ENCODE measurements at regions not wholly inside any gene's neighbourhood (a gene's known extent, or its start where the extent isn't known, plus 50 kb on each side); places are given as distances from the start of the nearest gene placed in this dataset.
A peak's percentile ranks its signal among the peaks of the same experiment; 100 is the strongest.
"Not testable (repeated sequence)": the region's sequence is repeated elsewhere in the genome, so short reads cannot be mapped to it uniquely, and the experiment has no call there.

GRCh38 chr1:197850918-197851317 lies 51.5 kb upstream of the C1orf53 start:
- Histone ChIP-seq H3K27ac (ENCODE audit: low read depth, low read length) (no peak overlapping the region), H3K27me3 (ENCODE audit: insufficient read depth, low read length) (no peaks in the 10 kb centered on the region), H3K4me3 (ENCODE audit: low read depth, low read length) (no peak overlapping the region), H3K36me3 (ENCODE audit: insufficient read depth, low read length) (no peaks in the 10 kb centered on the region), H3K4me1 (ENCODE audit: control insufficient read depth, insufficient read depth, low read length, unreplicated experiment) (peaks cover 6% of the 10 kb centered on the region), H2AFZ (ENCODE audit: low read length, unreplicated experiment) (no peak overlapping the region), H3K79me2 (ENCODE audit: control insufficient read depth, insufficient read depth, low read length, unreplicated experiment) (no peaks in the 10 kb centered on the region)

DNA sequence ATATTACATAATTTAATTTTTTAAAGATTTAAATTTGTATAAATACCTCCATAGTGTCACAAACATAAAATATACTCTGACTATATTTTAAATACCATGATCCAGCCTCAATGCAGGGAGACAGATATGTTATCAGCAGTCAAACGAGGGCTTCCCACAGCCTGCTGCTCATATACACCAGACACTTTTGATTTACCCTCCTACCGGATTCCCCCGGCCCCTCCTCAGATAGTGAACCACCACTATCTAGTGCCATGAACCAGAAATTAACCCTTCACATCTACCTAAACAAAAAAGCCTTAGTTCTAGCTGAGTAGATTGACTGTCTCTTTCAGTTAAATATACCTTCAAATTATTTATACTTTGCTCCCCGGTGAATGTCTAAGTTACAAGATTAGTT lies 52.4 kb upstream of the C1orf53 start:
- H3K27ac ChIP-seq (ENCODE audit: low read depth, low read length) = no peak overlapping the region
- peaks cover 6% of the 10 kb centered on the region for H3K4me1 ChIP-seq (ENCODE audit: control insufficient read depth, insufficient read depth, low read length, unreplicated experiment)
- no peaks in the 10 kb centered on the region for H3K36me3 ChIP-seq (ENCODE audit: insufficient read depth, low read length)
- H3K27me3 ChIP-seq (ENCODE audit: insufficient read depth, low read length) = no peaks in the 10 kb centered on the region
- H2AFZ ChIP-seq (ENCODE audit: low read length, unreplicated experiment) = no peak overlapping the region
- no peak overlapping the region for H3K4me3 ChIP-seq (ENCODE audit: low read depth, low read length)
- H3K79me2 ChIP-seq (ENCODE audit: control insufficient read depth, insufficient read depth, low read length, unreplicated experiment) = no peaks in the 10 kb centered on the region

GRCh38 chr1:197848350-197848749 lies 54.1 kb upstream of the C1orf53 start:
- Histone ChIP-seq H3K27ac (ENCODE audit: low read depth, low read length) (no peak overlapping the region), H3K4me3 (ENCODE audit: low read depth, low read length) (no peak overlapping the region), H3K27me3 (ENCODE audit: insufficient read depth, low read length) (no peaks in the 10 kb centered on the region), H2AFZ (ENCODE audit: low read length, unreplicated experiment) (no peak overlapping the region), H3K79me2 (ENCODE audit: control insufficient read depth, insufficient read depth, low read length, unreplicated experiment) (no peaks in the 10 kb centered on the region), H3K4me1 (ENCODE audit: control insufficient read depth, insufficient read depth, low read length, unreplicated experiment) (peaks cover 6% of the 10 kb centered on the region), H3K36me3 (ENCODE audit: insufficient read depth, low read length) (no peaks in the 10 kb centered on the region)

DNA sequence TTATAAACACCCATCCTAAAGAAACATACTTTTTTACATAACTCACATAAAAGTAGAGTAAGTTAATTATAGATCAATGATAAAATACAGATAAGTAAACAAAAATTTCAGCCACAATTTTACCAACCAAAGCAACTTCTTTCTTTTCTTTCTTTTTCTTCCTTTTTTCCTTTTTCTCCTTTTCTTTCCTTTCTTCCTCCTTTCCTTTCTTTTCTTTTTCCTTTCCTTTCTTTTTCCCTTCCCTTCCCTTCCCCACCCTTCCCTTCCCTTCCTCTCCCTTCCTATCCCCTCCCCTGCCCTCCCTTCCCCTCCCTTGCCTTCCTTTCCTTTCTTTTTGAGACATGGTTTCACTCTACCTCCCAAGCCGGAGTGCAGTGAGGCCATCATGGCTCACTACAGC lies 56.5 kb upstream of the C1orf53 start:
- Histone ChIP-seq H3K79me2 (ENCODE audit: control insufficient read depth, insufficient read depth, low read length, unreplicated experiment) (no peaks in the 10 kb centered on the region), H2AFZ (ENCODE audit: low read length, unreplicated experiment) (no peak overlapping the region), H3K27ac (ENCODE audit: low read depth, low read length) (no peak overlapping the region), H3K27me3 (ENCODE audit: insufficient read depth, low read length) (no peaks in the 10 kb centered on the region), H3K4me3 (ENCODE audit: low read depth, low read length) (no peak overlapping the region), H3K4me1 (ENCODE audit: control insufficient read depth, insufficient read depth, low read length, unreplicated experiment) (peaks cover 8% of the 10 kb centered on the region), H3K36me3 (ENCODE audit: insufficient read depth, low read length) (no peaks in the 10 kb centered on the region)

GRCh38 chr1:197844651-197845050 lies 57.8 kb upstream of the C1orf53 start:
- Histone ChIP-seq H3K4me1 (ENCODE audit: control insufficient read depth, insufficient read depth, low read length, unreplicated experiment) (peaks cover 8% of the 10 kb centered on the region), H3K79me2 (ENCODE audit: control insufficient read depth, insufficient read depth, low read length, unreplicated experiment) (no peaks in the 10 kb centered on the region), H2AFZ (ENCODE audit: low read length, unreplicated experiment) (peak overlapping the region; percentile 13), H3K4me3 (ENCODE audit: low read depth, low read length) (no peak overlapping the region), H3K27ac (ENCODE audit: low read depth, low read length) (no peak overlapping the region), H3K36me3 (ENCODE audit: insufficient read depth, low read length) (no peaks in the 10 kb centered on the region), H3K27me3 (ENCODE audit: insufficient read depth, low read length) (no peaks in the 10 kb centered on the region)

DNA sequence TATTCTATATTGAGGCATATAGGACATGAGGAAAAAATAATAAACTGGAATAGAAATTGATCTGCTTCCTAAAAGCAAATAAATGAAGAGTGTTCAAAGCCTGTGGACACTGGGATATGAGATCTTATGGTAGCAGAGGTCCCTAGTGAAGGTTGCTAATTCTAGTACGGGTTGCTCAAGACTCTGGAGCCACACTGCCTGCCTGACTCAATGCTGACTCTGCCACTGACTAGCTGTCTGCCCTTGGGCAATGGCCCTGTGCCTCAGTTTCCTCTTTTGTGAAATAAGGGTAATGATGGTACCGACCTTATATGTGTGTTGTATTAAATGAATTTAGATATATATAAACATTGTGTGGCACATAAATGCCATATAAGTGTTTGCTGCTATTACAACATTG lies 59.0 kb upstream of the C1orf53 start:
- no peak overlapping the region for H2AFZ ChIP-seq (ENCODE audit: low read length, unreplicated experiment)
- H3K36me3 ChIP-seq (ENCODE audit: insufficient read depth, low read length) = no peaks in the 10 kb centered on the region
- H3K27me3 ChIP-seq (ENCODE audit: insufficient read depth, low read length) = no peaks in the 10 kb centered on the region
- peaks cover 16% of the 10 kb centered on the region for H3K4me1 ChIP-seq (ENCODE audit: control insufficient read depth, insufficient read depth, low read length, unreplicated experiment)
- no peak overlapping the region for H3K27ac ChIP-seq (ENCODE audit: low read depth, low read length)
- H3K4me3 ChIP-seq (ENCODE audit: low read depth, low read length) = no peak overlapping the region
- no peaks in the 10 kb centered on the region for H3K79me2 ChIP-seq (ENCODE audit: control insufficient read depth, insufficient read depth, low read length, unreplicated experiment)

GRCh38 chr1:197842646-197843045 lies 59.8 kb upstream of the C1orf53 start:
- no peak overlapping the region for H3K4me3 ChIP-seq (ENCODE audit: low read depth, low read length)
- no peaks in the 10 kb centered on the region for H3K36me3 ChIP-seq (ENCODE audit: insufficient read depth, low read length)
- H3K79me2 ChIP-seq (ENCODE audit: control insufficient read depth, insufficient read depth, low read length, unreplicated experiment) = no peaks in the 10 kb centered on the region
- H3K27me3 ChIP-seq (ENCODE audit: insufficient read depth, low read length) = no peaks in the 10 kb centered on the region
- peaks cover 22% of the 10 kb centered on the region for H3K4me1 ChIP-seq (ENCODE audit: control insufficient read depth, insufficient read depth, low read length, unreplicated experiment)
- H3K27ac ChIP-seq (ENCODE audit: low read depth, low read length) = no peak overlapping the region
- no peak overlapping the region for H2AFZ ChIP-seq (ENCODE audit: low read length, unreplicated experiment)

DNA sequence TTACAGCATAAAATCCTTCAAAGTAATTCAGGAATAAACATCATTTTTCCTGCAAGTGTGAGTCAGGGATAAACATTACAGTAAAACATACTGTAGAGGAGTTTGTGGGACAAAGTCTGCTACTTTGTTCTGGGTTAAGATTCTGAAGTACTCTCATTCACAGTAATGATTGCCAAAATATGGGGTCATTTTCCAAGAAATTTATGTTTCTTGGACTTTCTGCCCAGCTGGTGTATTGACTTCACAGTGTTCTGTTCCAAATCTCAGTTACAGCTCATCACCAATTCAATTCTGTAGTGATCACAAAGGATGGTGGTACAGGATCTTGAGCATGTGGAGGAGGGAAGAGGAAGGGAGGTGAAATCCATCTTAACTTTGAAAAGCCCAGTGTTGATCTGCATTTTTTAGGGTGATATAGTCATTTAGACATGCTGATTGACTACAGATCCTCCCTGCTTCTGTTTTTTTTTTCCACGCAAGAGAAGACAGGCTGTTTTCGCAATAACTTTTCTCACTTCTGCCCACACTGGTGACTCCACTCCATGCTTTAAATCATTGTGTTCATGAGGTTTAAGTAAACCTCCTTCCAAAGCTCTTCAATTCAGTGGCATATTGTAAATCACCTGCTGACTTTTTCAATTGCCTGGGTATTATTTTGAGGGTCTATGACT lies 60.4 kb upstream of the C1orf53 start:
- Histone ChIP-seq H3K36me3 (ENCODE audit: insufficient read depth, low read length) (no peaks in the 10 kb centered on the region), H3K4me3 (ENCODE audit: low read depth, low read length) (no peak overlapping the region), H3K79me2 (ENCODE audit: control insufficient read depth, insufficient read depth, low read length, unreplicated experiment) (no peaks in the 10 kb centered on the region), H3K4me1 (ENCODE audit: control insufficient read depth, insufficient read depth, low read length, unreplicated experiment) (peaks cover 22% of the 10 kb centered on the region), H2AFZ (ENCODE audit: low read length, unreplicated experiment) (peak overlapping the region; percentile 76), H3K27me3 (ENCODE audit: insufficient read depth, low read length) (no peaks in the 10 kb centered on the region), H3K27ac (ENCODE audit: low read depth, low read length) (no peak overlapping the region)

- no peak overlapping the region for H3K4me3 ChIP-seq (ENCODE audit: low read depth, low read length)
- peaks cover 22% of the 10 kb centered on the region for H3K4me1 ChIP-seq (ENCODE audit: control insufficient read depth, insufficient read depth, low read length, unreplicated experiment)
- H3K79me2 ChIP-seq (ENCODE audit: control insufficient read depth, insufficient read depth, low read length, unreplicated experiment) = no peaks in the 10 kb centered on the region
- H3K27me3 ChIP-seq (ENCODE audit: insufficient read depth, low read length) = no peaks in the 10 kb centered on the region
- H2AFZ ChIP-seq (ENCODE audit: low read length, unreplicated experiment) = no peak overlapping the region
- H3K36me3 ChIP-seq (ENCODE audit: insufficient read depth, low read length) = no peaks in the 10 kb centered on the region
- no peak overlapping the region for H3K27ac ChIP-seq (ENCODE audit: low read depth, low read length)
These were observed 61.3 kb upstream of the C1orf53 start for GRCh38 chr1:197841158-197841557.

DNA sequence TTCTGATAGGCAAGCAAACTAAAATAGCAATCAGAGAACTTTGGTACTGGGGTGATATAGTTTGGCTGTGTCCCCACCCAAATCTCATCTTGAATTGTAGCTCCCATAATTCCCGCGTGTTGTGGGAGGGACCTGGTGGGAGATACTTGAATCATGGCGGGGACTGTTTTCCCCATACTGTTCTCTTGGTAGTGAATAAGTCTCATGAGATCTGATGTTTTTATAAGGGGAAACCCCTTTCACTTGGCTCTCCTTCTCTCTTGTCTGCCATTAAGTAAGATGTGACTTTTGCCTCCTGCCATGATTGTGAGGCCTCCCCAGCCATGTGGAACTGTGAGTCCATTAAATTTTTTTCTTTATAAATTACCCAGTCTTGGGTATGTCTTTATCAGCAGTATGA lies 62.6 kb upstream of the C1orf53 start:
- H3K4me3 ChIP-seq (ENCODE audit: low read depth, low read length); H2AFZ ChIP-seq (ENCODE audit: low read length, unreplicated experiment); H3K27ac ChIP-seq (ENCODE audit: low read depth, low read length); H3K27me3 ChIP-seq (ENCODE audit: insufficient read depth, low read length); H3K36me3 ChIP-seq (ENCODE audit: insufficient read depth, low read length); H3K79me2 ChIP-seq (ENCODE audit: control insufficient read depth, insufficient read depth, low read length, unreplicated experiment): not testable (repeated sequence)
- peaks cover 22% of the 10 kb centered on the region for H3K4me1 ChIP-seq (ENCODE audit: control insufficient read depth, insufficient read depth, low read length, unreplicated experiment)

DNA sequence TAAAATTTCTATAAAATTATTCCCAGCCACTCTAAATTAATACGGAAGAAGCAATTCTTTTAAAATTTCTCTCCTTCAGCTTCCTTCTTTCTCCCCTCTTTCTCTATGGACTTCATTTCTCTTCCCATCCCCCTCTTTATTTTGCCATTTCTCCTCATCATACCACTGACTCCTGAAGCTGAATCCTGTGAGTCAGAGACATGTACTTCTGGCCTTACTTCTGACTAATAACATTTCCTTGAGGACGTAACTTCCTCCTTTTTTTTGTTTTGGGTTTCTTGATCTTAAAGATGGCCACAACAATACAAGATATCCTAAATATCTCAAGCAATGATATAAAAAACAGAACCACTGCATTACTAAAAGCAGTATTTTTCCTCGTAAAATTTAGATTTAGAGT lies 63.6 kb upstream of the DENND1B start:
- Histone ChIP-seq H3K27me3 (ENCODE audit: insufficient read depth, low read length) (no peaks in the 10 kb centered on the region), H3K4me1 (ENCODE audit: control insufficient read depth, insufficient read depth, low read length, unreplicated experiment) (peaks cover 22% of the 10 kb centered on the region), H2AFZ (ENCODE audit: low read length, unreplicated experiment) (peak overlapping the region; percentile 97), H3K4me3 (ENCODE audit: low read depth, low read length) (no peak overlapping the region), H3K79me2 (ENCODE audit: control insufficient read depth, insufficient read depth, low read length, unreplicated experiment) (no peaks in the 10 kb centered on the region), H3K36me3 (ENCODE audit: insufficient read depth, low read length) (no peaks in the 10 kb centered on the region), H3K27ac (ENCODE audit: low read depth, low read length) (peak overlapping the region; percentile 51)

Measured in ACC112 (cell line).